Right renal cortex interstitium (tissue), 3 donors: ENCODE measurements at regions not wholly inside any gene's neighbourhood (a gene's known extent, or its start where the extent isn't known, plus 50 kb on each side); places are given as distances from the start of the nearest gene placed in this dataset.
"Not testable (repeated sequence)": the region's sequence is repeated elsewhere in the genome, so short reads cannot be mapped to it uniquely, and the experiment has no call there.

Experiments used
- DNase-seq, 3 donors: peaks; one replicate each; pipeline ENCODE4 v3.0.0-alpha.2; 2013; ENCODE audit warnings: low read depth in 3 of 3, low spot score in 2 of 3

DNA sequence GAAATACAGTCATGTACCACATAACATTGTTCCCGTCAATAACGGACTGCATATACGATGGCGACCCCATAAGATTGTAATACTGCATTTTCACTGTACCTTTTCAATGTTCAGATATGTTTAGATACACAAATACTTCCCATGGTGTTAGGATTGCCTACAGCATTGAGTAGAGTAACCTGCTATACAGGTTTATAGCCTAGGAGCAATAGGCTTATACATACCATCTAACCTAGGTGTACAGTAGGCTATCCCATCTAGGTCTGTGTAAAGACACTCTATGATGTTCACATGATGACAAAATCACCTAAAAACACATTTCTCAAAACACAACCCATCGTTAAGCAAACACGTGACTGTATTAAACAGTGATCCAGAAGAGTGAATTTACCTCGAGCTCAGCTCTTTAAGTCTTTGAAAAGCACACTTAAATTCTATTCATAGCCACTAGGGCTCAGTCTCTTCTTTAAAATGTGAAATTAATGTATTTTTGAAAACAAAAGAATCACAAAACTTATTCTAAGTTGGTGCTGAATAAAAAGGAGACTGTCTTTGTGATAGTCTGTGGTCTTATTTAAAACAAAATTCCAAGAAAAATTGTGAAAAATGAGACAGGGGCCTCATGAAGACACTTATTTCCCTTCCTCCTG lies 239.1 kb upstream of the ARID2 start:
- DNase-seq: no peak

- no peak for DNase-seq
Observed at GRCh38 chr12:45494279-45494678, 235.2 kb upstream of the ARID2 start.

GRCh38 chr12:45498645-45499044 lies 230.9 kb upstream of the ARID2 start:
- no peak for DNase-seq

DNA sequence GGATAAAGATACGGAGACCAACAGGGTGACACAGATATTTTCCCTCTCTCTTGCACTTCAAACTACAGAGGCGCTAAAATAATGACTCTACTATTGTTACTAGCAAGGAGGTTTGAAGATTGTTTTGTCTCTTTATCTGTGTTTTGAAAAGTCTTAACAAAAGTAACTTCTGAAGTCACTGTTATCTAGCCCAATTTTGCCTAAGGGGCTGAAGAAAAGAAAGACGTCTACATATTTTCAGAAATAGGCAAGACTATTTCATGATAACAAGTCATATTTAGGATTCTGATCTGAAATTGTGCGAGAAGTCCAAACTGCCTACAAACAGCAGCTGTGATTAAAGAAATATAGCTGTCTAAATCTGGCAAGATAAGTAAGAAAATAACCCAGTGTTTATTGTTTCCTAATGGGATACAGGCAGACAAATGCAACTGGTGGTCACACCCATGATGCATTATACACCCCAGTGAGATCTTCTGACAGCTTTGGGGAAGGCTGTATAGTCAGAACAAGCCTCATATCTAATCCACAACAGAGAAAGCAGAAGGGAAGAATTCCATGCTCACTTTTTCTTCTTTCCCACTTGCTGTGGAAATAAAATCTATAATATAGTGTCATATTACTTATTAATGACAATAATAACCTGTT lies 226.9 kb upstream of the ARID2 start:
- DNase-seq: no peak

DNA sequence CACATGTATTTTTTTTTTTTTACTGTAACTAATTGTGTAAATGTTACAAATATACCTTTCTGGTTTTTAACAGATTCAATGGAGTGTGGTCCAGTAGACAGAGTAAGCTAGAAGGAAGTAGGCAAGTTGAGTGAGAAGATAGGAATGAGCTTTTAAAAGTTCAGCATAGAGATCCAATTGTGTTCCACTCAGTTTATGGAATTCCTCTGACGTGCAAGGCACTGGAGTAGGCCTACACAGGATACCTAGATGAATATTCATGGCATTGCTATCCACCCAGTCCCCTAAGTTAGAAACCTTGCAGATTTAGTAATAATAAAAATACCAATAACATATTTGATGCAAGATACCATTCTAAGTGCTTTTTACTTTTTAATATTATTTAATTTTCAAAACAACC lies 225.6 kb upstream of the ARID2 start:
- no peak for DNase-seq

- no peak for DNase-seq
Observed at GRCh38 chr12:45504316-45505010, 225.0 kb upstream of the ARID2 start.

- DNase-seq: no peak
Observed at GRCh38 chr12:45509187-45509586, 220.3 kb upstream of the ARID2 start.

GRCh38 chr12:45509621-45510020 lies 219.9 kb upstream of the ARID2 start:
- DNase-seq: no peak

- no peak for DNase-seq
Observed at GRCh38 chr12:45517381-45517780, 212.1 kb upstream of the ARID2 start.

DNA sequence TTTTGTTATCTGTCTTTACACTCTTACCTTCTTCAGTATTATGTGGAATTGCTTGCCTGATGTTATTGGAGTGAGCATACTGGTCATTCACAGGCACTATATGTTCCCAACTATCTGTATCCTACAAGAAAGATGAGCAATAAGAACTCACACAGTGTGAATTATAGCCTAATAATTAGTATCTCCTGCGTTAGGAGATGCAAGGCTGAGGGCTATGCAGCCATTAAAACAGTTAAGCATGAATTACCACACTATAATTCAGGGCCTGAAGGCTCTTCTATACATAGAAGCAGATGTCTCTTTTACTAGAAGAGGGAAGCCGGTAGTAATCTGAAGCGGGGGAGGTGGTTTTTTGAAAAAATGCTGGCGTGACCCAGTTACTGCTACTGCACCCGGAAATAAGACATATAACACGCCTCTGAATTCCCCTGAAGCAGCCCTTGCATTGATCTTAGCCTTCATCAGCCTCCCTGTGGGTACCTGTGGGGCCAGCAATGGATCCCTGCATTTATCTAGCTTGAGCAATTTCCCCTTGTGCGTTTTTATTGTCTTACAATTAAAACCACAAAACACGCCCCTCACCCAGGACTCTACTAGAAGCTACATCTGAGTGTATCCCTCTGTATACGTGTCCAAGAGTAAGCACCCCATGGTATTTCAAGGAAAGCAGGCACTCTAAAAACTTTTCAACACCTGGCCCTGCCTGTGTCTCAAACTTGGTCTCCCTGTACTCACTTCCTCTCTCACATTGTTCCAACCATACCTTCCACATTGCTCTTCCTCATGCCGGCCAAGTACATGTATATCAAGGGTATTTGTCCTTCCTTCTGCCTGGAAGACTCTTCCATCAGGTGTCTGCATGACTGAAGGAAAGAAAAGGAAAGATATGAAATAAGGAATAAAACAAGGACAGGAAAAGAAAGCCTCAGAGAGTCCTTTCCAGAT lies 210.9 kb upstream of the ARID2 start:
- DNase-seq: no peak

GRCh38 chr12:45522227-45522626 lies 207.3 kb upstream of the ARID2 start:
- no peak for DNase-seq

GRCh38 chr12:45526823-45527222 lies 202.7 kb upstream of the ARID2 start:
- not testable (repeated sequence) for DNase-seq

GRCh38 chr12:45532113-45532512 lies 197.4 kb upstream of the ARID2 start:
- DNase-seq: no peak

- no peak for DNase-seq
Observed at GRCh38 chr12:45535610-45536180, 193.8 kb upstream of the ARID2 start.

- no peak for DNase-seq
Observed at GRCh38 chr12:45536284-45536683, 193.2 kb upstream of the ARID2 start.

DNA sequence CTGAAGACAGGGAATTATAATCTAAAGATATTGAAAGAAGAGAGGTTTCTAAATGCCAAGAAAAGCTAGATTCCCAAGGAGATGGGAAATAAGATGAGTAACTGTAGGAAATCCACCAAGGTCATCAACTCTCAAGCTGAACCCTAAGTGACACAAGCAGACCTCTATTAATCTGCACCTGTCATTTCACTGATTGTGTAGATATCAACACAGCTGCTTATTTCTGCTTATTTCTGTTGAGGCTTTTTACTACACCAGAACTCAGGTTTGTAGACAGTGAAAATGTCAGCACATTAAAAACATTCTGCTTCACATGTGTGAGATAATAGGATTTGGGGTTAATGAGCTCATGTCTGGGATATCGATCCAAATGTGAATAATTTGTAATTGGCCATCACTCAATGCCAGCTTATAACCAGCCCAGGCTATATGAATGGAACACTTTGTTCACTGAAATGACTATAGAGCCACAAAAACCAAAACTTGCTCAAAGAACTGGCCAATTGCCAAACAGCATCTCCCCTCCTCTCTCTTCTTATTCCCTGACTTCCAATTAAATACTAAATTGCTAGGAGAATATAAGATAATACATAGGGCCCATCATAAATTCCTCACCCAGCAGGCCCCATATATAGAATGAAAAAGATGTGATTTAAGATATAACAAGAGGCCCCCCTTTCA lies 188.7 kb upstream of the ARID2 start:
- no peak for DNase-seq

DNA sequence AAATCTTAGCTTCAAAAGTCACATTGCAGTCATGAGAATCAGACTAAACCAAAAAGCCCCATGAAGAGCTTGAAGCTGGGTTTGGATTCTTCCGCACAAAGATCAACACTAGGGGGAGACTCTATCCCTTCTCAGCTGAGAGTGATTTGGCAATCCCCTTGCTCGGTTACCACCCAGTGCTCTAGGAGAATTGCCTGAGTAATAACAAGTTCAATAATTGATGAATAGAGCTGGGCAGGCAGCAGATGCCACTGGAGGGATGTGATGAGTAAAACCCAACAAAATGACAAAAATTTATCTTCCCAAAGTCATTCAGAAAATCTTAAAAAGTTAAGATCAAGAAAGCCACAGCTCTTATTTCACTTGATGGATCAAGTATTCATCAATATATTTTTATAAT lies 185.6 kb upstream of the ARID2 start:
- peak; percentile 52 to 60 (median 53) for DNase-seq

DNA sequence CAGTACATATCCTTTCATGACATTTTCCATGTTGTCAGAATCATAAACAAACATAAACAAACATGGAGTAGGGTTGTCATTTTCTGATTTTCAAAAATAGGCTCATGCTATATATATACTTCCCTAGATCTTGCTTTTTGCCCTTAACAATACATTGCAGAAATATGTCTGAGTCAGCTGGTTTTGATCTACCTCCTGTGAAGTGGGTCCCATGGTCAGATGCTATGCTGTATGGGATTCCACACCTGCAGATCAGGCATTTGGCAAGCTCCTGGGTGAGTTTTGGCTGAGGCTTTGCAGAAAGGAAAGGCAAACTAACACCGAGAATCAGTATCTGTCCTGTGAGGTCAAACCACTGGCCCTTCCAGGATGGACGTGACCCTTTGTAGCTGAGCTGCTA lies 183.0 kb upstream of the ARID2 start:
- no peak for DNase-seq

DNA sequence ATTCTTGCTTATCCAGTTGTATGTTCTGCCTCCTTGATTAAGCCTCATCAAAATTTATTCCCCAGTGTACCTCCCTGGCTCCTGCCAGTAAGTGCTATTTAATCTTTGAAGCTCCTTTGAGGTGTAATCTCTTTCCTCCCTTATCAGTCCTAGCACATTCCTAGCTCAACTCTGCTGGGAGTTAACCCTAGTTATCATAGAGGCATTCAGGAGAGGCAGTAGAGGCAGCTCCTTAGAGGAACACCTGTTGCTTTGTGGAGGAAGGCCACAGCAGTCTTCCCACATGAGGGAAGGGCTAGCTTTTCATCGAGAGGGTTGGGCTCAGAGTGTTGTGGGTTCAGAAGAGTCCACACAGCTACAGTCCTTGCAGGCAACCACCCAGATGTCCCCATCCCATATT lies 182.4 kb upstream of the ARID2 start:
- DNase-seq: no peak

- DNase-seq: no peak
Observed at GRCh38 chr12:45547822-45548221, 181.7 kb upstream of the ARID2 start.
